ENCODE measurements at regions not wholly inside any gene's neighbourhood (a gene's known extent, or its start where the extent isn't known, plus 50 kb on each side); places are given as distances from the start of the nearest gene placed in this dataset.
"Not testable (repeated sequence)": the region's sequence is repeated elsewhere in the genome, so short reads cannot be mapped to it uniquely, and the experiment has no call there.

GRCh38 chr2:83862600-83862999 lies 596.5 kb downstream of the SUCLG1 start:
- no peak for DNase-seq

GRCh38 chr2:83860320-83860719 lies 598.8 kb downstream of the SUCLG1 start:
- DNase-seq: no peak

GRCh38 chr2:83859553-83859952 lies 599.5 kb downstream of the SUCLG1 start:
- no peak for DNase-seq

GRCh38 chr2:83851066-83851465 lies 608.0 kb downstream of the SUCLG1 start:
- DNase-seq: no peak

GRCh38 chr2:83850071-83850725 lies 608.9 kb downstream of the SUCLG1 start:
- no peak for DNase-seq

- DNase-seq: no peak
Measured at GRCh38 chr2:83844490-83844889, 614.6 kb downstream of the SUCLG1 start.

GRCh38 chr2:83842421-83842820 lies 616.7 kb downstream of the SUCLG1 start:
- DNase-seq: no peak

- no peak for DNase-seq
Measured at GRCh38 chr2:83837823-83838222, 621.3 kb downstream of the SUCLG1 start.

GRCh38 chr2:83827618-83828017 lies 631.5 kb downstream of the SUCLG1 start:
- DNase-seq: no peak

- peak; percentile 38 for DNase-seq
Measured at GRCh38 chr2:83826577-83826976, 632.5 kb downstream of the SUCLG1 start.

- no peak for DNase-seq
Measured at GRCh38 chr2:83823229-83823628, 635.9 kb downstream of the SUCLG1 start.

- no peak for DNase-seq
Measured at GRCh38 chr2:83817511-83817910, 641.6 kb downstream of the SUCLG1 start.

GRCh38 chr2:83808878-83809277 lies 650.2 kb downstream of the SUCLG1 start:
- DNase-seq: no peak

- no peak for DNase-seq
Measured at GRCh38 chr2:83802604-83803003, 656.5 kb downstream of the SUCLG1 start.

GRCh38 chr2:83795777-83796176 lies 663.3 kb downstream of the SUCLG1 start:
- no peak for DNase-seq

- not testable (repeated sequence) for DNase-seq
Measured at GRCh38 chr2:83790467-83790866, 668.6 kb downstream of the SUCLG1 start.

- DNase-seq: not testable (repeated sequence)
Measured at GRCh38 chr2:83789674-83790073, 669.4 kb downstream of the SUCLG1 start.

GRCh38 chr2:83788938-83789566 lies 670.0 kb downstream of the SUCLG1 start:
- DNase-seq: not testable (repeated sequence)

- DNase-seq: no peak
Measured at GRCh38 chr2:83787189-83787588, 671.9 kb downstream of the SUCLG1 start.

- no peak for DNase-seq
Measured at GRCh38 chr2:83786140-83786539, 672.9 kb downstream of the SUCLG1 start.

GRCh38 chr2:83784947-83785346 lies 674.1 kb downstream of the SUCLG1 start:
- DNase-seq: no peak

- DNase-seq: no peak
Measured at GRCh38 chr2:83784315-83784714, 674.8 kb downstream of the SUCLG1 start.

- DNase-seq: no peak
Measured at GRCh38 chr2:83782122-83782521, 677.0 kb downstream of the SUCLG1 start.

- no peak for DNase-seq
Measured at GRCh38 chr2:83764447-83765005, 694.6 kb downstream of the SUCLG1 start.

GRCh38 chr2:83757329-83757728 lies 701.8 kb downstream of the SUCLG1 start:
- no peak for DNase-seq

Data from left hindlimb (tissue), 1 donor.